HepG2 (cell line): ENCODE measurements at regions not wholly inside any gene's neighbourhood (a gene's known extent, or its start where the extent isn't known, plus 50 kb on each side); places are given as distances from the start of the nearest gene placed in this dataset.

Experiments used
- ARID2 ChIP-seq: sonication (generic); formaldehyde crosslinking; IDR thresholded peaks from 2 replicates; pipeline ENCODE4 v1.8.1; 2022; ENCODE audit warnings: mild to moderate bottlenecking, missing genetic modification reagents, borderline replicate concordance
- ARID5B ChIP-seq: IDR thresholded peaks from 2 replicates; pipeline ENCODE4 v1.4.0; 2020; ENCODE audit warnings: mild to moderate bottlenecking, missing genetic modification reagents
- ERF ChIP-seq: IDR thresholded peaks from 2 replicates; pipeline ENCODE4 v1.6.1; 2018; ENCODE audit warnings: missing biosample characterization, missing genetic modification reagents
- FOXP1 ChIP-seq, 2 experiments: fragments of 450-650 bp in 1 of 2; IDR thresholded peaks; 2 replicates each; pipeline ENCODE4 v1.6.1; 2017 to 2018; ENCODE audit warnings: antibody characterized with exemption in 1 of 2
- KAT8 ChIP-seq: IDR thresholded peaks from 2 replicates; pipeline ENCODE4 v1.6.1; 2016; ENCODE audit warnings: missing genetic modification reagents, missing compliant biosample characterization
- NR0B2 ChIP-seq: sonication (generic); formaldehyde crosslinking; IDR thresholded peaks from 2 replicates; pipeline ENCODE4 v1.4.0; 2020; ENCODE audit warnings: mild to moderate bottlenecking, missing genetic modification reagents
- RORA ChIP-seq: sonication (generic); formaldehyde crosslinking; IDR thresholded peaks from 2 replicates; pipeline ENCODE4 v1.5.0; 2020; ENCODE audit warnings: mild to moderate bottlenecking, missing genetic modification reagents, moderate library complexity
- SNAI1 ChIP-seq: sonication (generic); formaldehyde crosslinking; IDR thresholded peaks from 2 replicates; pipeline ENCODE4 v1.5.0; 2020; ENCODE audit warnings: mild to moderate bottlenecking, missing genetic modification reagents, borderline replicate concordance
- SOX5 ChIP-seq: IDR thresholded peaks from 2 replicates; pipeline ENCODE4 v1.6.1; 2016; ENCODE audit warnings: borderline replicate concordance
- TARDBP ChIP-seq: sonication (generic); formaldehyde crosslinking; IDR thresholded peaks from 2 replicates; pipeline ENCODE4 v1.8.0; 2022; ENCODE audit warnings: mild to moderate bottlenecking, missing genetic modification reagents
- TBX2 ChIP-seq: sonication (generic); formaldehyde crosslinking; IDR thresholded peaks from 2 replicates; pipeline ENCODE4 v1.5.0; 2020; ENCODE audit warnings: missing genetic modification reagents, mild to moderate bottlenecking, borderline replicate concordance
- ZBTB4 ChIP-seq: sonication (generic); formaldehyde crosslinking; IDR thresholded peaks from 2 replicates; pipeline ENCODE4 v1.4.0; 2020; ENCODE audit warnings: missing genetic modification reagents, mild to moderate bottlenecking, borderline replicate concordance
- ZFX ChIP-seq: sonication (generic); formaldehyde crosslinking; IDR thresholded peaks from 2 replicates; pipeline ENCODE4 v1.4.0; 2020; ENCODE audit warnings: mild to moderate bottlenecking, low read depth, missing genetic modification reagents, moderate library complexity
- ZMYM2 ChIP-seq: sonication (generic); formaldehyde crosslinking; IDR thresholded peaks from 2 replicates; pipeline ENCODE4 v1.8.0; 2022; ENCODE audit warnings: mild to moderate bottlenecking, missing genetic modification reagents
- ZNF281 ChIP-seq: sonication (generic); formaldehyde crosslinking; IDR thresholded peaks from 2 replicates; pipeline ENCODE4 v1.4.0; 2020; ENCODE audit warnings: missing genetic modification reagents, borderline replicate concordance
- ZNF781 ChIP-seq: sonication (generic); formaldehyde crosslinking; IDR thresholded peaks from 2 replicates; pipeline ENCODE4 v1.5.1; 2020; ENCODE audit warnings: borderline replicate concordance, mild to moderate bottlenecking, missing genetic modification reagents; ENCODE audit errors: not compliant biosample characterization
- ZNF788 ChIP-seq: sonication (generic); formaldehyde crosslinking; IDR thresholded peaks from 2 replicates; pipeline ENCODE4 v1.5.0; 2020; ENCODE audit warnings: mild to moderate bottlenecking, missing genetic modification reagents, borderline replicate concordance

- TF ChIP-seq ARID5B (CRISPR knock-in tag): 0 out of 2 replicates have a peak, but pooled peaks have one; percentile 27
- TF ChIP-seq KAT8 (CRISPR knock-in tag): 0 out of 2 replicates have a peak, but pooled peaks have one; percentile 28
- no peak; the same call in 1 of the 2 replicates for TF ChIP-seq FOXP1 (IDR thresholded peaks at IDR 0.05)
- TF ChIP-seq FOXP1 (CRISPR knock-in tag; IDR thresholded peaks at IDR 0.05): peak; percentile 61; the same call in 1 of the 2 replicates
- TF ChIP-seq ZNF781 (CRISPR knock-in tag): peak; percentile 52
- TF ChIP-seq NR0B2 (CRISPR knock-in tag): no peak
- TF ChIP-seq ARID2 (CRISPR knock-in tag): 0 out of 2 replicates have a peak, but pooled peaks have one; percentile 59
- TF ChIP-seq TBX2 (CRISPR knock-in tag): peak; percentile 80
- peak; percentile 63; the same call in 1 of the 2 replicates for TF ChIP-seq ZBTB4 (CRISPR knock-in tag)
- 0 out of 2 replicates have a peak, but pooled peaks have one; percentile 56 for TF ChIP-seq ZNF788 (CRISPR knock-in tag)
- TF ChIP-seq ZMYM2 (CRISPR knock-in tag): no peak
- no peak for TF ChIP-seq RORA
- TF ChIP-seq SOX5: peak; percentile 32; the same call in 1 of the 2 replicates
- peak; percentile 66; the same call in 1 of the 2 replicates for TF ChIP-seq TARDBP (CRISPR knock-in tag)
- TF ChIP-seq SNAI1: no peak
- TF ChIP-seq ZNF281 (CRISPR knock-in tag): peak; percentile 93
- TF ChIP-seq ERF (CRISPR knock-in tag): no peak
- TF ChIP-seq ZFX (CRISPR knock-in tag): peak; percentile 69
Observed at GRCh38 chr5:139739150-139739974, 56.2 kb upstream of the PSD2 start (continued).
